NCI-H2227 (cell line): ENCODE measurements at regions not wholly inside any gene's neighbourhood (a gene's known extent, or its start where the extent isn't known, plus 50 kb on each side); places are given as distances from the start of the nearest gene placed in this dataset.

Experiments
- DNase-seq: peaks from one replicate; lab custom pipeline; 2025; ENCODE audit not compliant: unreplicated experiment; lab: John Stamatoyannopoulos, UW

DNA sequence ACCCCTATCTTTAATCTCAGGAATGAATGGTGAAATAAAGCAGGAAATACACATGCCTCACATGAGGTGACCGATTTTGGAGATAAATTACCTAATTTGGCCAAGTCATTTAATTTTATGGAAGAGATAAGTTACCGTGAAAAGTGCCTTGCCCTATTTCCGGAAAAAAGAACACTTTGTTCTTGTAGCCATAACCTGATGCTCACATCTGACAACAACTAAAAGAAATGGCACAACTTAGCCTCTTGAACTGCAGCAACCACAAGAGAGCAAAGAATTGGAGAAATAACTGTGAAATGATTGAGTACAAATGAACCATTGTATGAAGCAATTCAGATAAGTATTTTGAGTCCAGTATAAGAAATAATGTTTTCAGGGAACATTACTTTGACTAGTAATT lies 628.1 kb upstream of the TYRP1 start:
- DNase-seq = no peak

DNA sequence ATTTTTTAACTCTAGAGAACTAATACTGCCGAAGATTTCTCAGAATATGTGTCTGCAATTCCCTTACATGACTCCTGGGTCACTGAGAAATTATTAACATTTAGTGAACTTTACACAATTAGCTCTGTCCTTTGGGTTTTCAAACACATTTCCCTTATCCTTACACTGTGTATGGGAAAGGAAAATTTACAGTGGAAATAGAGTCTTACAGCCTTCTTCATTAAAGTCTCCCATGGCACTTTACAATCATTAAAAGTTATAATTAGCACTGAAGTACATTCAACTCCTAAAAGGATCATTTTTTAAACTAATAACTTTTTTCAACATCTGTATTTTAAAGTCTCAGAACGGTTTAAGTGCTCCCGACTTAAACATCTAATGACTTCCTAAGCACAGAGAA lies 627.5 kb upstream of the TYRP1 start:
- DNase-seq = no peak

DNA sequence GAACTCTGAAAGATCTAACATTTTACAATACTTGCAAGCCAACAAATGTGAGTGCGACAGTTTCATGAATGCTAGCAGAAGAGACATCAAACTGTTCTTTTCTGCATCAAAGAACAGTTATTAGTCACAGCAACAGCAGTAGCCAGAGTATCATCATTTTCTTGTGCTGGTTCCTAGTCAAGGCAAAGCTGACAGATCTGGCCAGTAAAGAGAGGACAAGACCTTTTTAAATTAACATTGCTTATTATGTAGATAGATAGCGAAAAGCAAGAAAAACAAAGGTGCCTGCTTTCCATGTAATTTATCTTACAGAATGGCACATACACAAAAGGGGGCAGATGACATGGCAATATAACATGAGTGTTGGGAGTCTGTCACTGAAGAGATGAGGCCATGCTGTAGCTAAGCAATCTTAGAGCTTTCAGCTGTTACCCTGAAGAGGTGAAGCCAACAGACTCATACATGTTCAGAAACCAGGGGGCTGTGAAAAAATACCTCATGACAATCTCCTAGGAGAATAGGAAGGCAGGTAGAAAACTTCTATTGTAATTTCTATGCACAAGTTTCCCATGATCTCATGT lies 626.6 kb upstream of the TYRP1 start:
- no peak for DNase-seq

DNA sequence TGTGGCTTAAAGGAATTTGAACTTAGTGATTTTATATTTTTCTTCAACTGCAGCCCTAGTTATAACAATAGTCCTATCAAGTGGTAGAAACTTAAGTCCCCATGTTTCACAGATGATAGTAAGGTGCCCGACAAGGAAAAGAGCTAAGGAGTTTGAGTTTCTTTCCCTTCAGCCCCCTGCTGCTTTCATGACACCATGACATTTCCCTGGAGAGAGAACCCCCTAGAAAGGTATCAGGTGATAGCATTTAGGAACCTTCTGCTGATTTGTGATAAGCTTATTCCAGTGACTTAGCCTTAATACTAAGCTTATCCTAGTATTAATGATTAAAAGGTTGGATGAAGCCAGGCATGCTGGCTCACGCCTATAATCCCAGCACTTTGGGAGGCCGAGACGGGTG lies 623.8 kb upstream of the TYRP1 start:
- no peak for DNase-seq

DNA sequence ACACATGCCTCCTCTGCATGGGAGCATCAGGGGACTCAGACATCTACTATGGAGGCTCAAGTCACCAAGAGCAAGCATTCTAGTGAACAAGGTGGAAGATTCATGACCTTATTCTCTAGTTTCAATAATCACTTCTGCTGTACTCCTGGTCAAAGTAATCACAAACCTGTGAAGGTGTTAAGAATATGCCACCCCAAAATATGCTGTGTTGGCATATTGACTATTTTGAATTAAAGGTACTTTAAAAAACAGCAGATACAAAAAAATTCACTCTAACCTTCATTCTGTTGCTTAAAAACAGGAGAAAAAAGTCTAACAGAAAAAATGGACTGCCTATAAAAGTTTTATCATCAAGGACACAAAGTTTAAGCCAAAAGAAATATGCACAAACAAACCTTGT lies 607.8 kb upstream of the TYRP1 start:
- no peak for DNase-seq

DNA sequence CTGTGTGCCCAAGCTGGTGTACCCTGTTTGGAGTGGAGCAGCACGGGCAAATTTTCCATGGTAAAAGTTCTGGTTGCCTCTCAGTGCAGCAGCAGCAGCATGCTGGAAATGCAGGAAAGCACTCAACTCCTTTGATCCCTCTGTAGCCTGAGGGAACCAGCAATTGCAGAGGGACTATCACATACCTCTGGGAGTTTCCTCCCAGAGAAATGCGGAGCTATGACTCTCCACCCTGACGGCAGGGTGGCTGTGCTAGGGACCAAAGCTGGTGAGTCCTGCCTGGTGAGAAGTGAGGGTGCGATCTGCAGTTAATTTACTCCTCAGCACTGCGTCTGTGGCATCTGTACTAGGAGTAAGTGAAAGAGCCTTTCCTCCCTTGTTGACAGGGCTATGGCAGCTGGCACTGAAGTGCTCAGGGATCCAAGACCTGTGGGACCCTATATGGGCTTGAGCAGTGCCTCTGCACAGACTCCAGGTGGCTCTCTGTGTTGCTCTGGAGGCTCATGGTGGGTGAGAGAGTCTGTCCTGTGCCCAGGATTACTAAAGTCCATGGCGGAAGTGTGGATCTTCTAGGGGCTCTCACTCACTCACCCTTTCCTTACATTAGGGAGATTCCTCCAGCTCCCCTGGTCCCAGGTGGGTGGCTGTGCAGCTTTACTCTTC lies 601.2 kb upstream of the TYRP1 start:
- DNase-seq = no peak

DNA sequence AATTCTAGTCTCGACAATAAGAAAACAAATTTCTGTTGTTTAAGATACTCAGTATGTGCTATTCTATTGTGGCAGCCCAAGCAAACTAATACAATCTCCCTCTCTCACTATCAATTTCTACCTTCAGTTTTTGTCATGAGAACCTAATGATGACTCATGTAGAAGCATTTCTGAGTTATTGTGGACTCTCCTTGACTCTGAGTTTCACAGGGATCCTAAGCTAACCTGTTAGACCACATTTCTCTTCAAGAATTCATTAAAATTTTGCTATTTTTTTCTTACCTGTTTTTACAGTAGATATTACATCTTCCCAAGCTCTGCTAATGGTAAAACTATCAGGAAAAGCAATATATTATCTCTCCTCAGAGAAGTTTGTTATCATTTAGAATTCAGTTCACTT lies 599.1 kb upstream of the TYRP1 start:
- DNase-seq = no peak

DNA sequence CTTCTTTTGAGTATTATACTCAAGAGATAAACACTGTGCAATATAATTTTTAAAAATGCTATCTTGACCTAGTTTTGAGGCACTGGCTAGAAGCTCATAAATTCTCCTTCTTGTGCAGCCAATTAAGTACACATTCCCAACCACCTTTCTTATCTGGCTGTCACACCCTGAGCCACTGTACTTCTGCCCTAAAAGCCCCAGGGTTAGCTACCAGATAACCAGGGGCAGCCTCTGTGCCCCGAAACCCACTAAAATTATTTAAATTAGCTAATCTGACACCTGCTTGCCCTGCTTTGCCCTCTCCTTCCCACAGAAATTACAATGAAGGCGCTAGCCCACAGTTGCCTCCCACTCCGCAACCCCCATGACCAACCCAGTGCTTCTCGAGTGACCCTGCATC lies 597.3 kb upstream of the TYRP1 start:
- no peak for DNase-seq

DNA sequence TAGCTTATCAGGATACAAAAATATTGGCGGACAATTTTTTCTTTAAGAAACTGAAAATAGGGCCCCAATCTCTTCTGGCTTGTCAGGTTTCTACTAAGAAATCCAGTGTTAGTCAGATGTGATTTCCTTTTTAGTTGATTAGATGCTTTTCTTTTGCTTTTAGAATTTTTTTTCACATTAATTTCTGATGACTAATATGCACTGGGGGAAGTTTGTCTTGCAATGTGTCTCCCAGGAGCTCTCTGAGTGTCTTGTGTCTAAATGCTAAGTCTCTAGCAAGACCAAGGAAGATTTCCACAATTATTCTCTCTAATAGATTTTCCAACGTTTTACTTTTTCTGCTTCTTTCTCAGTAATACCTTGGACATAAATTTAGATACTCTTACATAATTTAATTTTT lies 559.8 kb upstream of the TYRP1 start:
- no peak for DNase-seq

DNA sequence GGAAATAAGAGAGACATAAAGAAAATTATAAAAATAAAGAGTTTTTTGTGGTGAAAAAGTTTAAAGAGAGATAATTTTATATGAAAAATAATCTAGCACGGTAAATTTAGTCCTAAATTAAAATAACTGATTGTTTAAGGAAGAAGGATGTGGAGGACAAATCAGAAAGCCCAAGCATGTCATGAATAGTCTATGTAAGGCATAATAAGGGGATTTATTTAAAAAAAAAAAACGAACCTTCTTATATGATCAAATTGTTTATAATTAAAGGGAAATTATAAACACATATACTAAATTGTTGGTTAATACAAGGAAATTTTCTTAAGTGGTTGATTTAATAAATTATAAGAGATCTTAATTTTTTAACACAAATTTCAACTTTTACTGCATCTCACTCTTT lies 551.8 kb upstream of the TYRP1 start:
- DNase-seq = no peak

DNA sequence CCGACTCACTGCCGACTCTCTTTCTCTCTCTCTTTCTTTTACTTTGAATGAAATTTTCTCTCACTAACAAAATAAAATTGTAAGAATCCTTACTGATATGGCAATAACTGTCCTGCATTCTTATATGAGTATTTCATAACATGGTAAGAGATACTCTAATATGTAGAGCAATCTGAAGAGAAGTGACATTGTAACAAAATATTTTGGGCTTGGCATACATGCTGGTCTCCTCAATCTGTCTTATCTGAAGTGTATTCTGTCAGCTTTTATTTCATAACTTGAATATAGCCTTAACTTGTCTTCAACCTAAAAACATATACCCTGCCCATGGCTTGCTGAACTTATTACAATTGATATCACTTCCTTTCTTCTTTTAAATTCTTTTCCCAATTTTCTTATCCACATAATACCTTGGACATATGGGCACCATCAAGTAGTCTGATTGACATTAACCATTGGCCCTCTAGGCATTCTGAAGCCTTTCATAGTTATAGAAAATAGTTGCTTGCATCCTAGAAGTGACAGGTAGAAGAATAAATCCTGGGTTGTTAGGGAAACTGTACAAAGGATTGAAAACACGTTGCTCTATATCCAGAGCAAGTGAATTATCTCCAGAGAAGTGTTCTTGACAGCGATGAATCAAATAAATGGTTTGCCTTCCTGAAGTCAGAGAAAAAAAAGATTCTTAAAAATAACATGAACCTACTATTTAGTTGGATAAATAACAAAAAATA lies 537.6 kb upstream of the TYRP1 start:
- DNase-seq = no peak

DNA sequence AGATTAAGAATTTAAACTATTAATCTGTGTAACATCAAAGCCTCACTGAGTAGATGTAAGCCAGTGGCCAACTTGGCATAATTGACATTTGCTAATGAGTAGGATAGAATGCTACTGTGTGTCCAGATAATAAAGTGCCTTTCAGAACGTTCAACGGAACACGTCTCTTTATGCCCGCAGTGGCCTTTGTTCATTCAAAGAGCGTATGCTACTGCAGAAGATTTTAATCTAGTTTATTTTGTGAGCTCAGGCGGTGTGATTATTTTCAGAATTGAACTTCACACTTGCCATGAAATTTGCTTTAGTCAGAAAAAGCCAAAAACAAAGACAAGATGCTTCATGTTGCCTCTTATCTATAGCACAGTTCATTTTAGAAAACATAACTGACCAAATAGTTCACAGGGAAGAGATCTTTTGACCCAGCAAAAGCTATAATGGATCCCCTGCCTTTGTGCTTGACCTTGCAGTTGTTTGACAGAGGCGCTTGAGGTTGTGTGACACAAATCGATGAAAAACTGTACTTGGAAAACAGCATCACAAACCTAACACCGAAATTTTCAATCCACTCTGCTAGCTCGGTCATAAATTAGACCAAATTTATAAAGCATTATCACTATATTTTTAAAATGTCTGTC lies 530.9 kb upstream of the TYRP1 start:
- no peak for DNase-seq

DNA sequence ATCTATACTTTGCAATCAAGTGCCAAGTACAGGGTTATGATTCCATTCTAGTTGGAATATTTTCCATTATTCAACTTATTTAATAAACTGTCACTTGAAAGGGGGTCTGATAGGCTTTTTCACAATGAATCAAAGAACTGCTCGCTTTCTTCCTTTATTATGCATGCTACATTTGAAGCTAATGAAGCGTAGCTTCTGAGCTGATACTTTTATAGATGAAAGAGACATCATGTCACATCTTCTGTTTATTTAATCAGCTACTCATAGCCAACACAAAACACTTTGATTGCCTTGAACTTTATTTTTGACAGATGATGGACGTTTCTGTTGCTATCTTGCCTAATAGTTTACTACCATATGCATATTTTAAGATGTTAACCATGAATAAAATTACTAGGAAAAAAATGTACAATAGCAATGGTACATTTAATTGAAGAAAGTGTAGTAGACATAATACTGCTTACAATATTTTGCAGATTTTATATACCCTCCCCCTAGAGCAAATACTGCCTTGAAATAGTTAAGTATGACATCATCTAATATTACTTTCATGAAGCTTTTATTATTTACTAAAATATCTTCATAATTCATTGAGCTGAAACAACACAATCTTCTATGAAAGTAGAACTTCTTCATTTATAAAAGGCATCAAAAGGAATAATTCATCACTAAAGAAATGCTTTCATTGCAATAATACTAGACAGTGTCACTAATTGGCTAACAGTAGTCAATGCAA lies 529.3 kb upstream of the TYRP1 start:
- no peak for DNase-seq

DNA sequence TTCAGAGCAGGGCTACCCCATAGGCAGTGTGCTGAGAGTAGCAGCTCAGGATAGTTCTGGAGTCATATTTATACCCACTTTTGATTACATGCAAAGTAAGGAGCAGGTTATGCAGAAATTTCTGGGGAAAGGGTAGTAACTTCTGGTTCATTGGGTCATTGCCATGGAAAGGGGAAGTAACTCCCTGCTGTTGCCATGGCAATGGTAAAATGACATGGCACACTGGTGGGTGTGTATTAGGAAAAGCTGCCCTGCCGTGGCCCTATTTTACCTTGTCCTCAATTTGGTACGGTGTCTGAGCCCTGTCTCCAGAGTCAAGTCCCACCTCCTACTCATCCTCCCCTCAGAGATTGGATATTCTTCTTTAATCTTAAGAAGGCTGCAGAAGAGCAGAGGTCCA lies 526.7 kb upstream of the TYRP1 start:
- DNase-seq = no peak

DNA sequence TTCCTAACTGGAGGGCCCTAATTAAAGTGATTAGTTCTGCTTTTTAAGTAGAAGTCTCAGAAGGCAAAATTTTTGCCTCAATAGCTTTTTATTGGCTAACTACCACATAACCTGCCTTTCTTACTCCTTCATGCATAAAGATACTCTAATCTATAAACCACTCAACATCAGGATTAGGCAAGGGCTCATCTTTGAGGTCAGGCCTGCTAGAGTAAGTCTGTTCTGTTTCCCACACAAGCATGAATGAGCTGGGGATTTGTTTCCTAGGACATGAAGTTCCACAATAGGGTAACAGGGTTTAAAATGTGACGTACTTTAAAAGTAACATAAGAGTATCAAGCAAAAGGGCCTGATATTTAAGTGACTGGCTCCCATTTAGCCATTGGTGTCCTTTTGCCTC lies 522.7 kb upstream of the TYRP1 start:
- no peak for DNase-seq

DNA sequence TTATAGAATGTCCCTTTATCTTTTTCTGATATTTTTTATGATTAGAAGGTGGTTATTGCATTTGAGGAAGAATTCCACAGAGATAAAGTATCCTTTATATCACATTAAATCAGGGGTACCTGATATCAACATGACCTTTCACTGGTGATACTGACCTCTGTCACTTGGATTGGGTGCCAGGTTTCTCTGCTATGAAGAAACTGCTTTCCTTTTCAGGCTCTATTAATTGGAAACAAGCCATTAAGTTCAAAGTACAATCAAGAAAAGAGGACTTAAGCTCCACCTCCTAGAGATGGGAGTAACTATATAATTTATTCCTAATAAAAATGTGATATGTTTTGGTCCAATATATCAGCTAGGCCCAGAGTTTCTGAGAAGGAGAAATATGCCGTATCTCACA lies 514.6 kb upstream of the TYRP1 start:
- no peak for DNase-seq

DNA sequence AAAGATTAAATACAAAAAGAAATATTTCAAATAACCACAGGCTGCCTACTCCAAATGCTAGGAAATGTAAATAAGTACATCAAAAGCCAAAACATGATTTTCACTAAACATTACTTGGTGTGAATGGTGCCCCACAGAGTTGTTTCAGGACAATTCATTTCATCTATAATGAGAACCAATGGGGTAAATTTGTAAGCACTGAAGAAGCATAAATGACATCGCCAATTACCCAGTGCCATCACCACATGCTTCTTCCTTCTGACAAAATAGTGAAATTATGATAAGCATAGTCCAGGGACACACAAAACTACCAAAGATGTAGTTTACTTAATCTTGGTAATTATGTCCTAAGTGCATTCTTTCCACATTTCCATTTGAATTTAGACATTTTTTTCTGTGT lies 510.4 kb upstream of the TYRP1 start:
- no peak for DNase-seq

DNA sequence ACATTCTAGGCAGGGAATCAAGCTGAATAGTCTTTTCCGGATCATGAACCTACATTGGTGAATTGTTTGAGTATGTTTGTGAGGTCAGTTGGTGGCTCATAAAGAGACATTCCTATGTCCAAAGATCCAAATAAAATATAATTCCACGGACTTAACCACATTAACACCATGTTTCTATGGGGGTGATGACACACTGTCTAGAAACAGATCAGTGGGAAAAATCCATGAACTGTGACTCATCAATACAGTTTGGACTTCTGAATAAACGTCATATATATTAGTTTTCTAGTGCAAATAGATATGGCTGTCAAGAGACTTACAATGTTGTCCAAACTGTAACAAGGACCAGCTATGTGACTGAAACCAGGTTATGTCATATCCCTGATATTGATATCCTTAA lies 509.9 kb upstream of the TYRP1 start:
- DNase-seq = no peak

DNA sequence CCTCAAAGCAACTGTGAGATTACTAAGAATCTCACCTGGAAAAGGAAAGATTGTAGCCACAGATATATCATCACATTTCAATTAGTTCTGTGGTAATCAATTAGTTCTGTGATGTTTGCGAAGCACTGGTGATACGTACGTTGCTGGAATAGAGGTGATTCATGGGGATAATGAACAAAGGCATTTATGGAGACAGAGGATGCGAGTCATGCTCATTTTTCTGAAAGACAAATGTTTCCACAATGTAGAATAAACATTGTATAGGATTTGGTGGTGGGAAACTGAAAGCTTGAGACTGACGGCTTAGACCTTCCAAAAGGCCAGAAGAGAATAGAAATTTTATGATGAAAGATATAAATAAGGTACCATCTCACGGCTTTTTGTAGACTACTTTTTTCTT lies 507.3 kb upstream of the TYRP1 start:
- no peak for DNase-seq

DNA sequence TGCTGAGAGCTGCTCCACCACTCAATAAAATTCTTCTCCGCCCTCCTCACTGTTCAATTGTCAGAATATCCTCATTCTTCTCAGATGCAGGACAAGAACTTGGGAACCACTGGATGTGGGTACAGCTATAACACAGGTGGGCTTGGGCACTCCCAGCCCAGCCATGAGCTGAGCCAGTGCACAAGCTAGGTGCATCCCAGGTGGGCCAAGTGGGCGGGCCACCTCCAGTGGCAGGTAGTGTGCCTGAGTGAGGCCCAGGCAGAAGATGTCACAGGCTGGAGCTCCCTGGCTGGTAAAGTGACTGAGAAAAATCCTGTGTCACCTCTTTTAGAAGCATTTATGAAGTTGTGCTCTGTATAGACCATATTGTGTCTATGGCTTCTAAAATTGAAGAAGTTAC lies 501.6 kb upstream of the TYRP1 start:
- DNase-seq = no peak

DNA sequence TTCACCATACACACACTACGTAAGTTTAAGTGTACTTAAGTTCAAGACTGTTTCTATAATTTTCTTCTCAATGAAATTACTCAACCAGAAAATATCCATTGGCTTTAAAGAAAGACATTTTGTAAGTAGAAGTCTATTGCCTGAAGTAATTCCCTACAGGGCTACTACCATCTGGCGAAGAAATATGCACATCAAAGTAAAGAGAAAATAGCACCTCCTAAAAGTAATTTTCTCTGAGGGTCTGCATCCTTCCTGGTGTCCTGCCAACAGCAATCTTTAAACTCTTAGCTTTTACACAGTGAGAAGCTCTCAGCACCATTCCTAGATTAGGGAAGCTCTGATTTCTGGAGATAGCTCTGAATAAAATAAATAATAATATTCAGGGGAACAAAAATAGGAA lies 498.5 kb upstream of the TYRP1 start:
- DNase-seq = no peak

DNA sequence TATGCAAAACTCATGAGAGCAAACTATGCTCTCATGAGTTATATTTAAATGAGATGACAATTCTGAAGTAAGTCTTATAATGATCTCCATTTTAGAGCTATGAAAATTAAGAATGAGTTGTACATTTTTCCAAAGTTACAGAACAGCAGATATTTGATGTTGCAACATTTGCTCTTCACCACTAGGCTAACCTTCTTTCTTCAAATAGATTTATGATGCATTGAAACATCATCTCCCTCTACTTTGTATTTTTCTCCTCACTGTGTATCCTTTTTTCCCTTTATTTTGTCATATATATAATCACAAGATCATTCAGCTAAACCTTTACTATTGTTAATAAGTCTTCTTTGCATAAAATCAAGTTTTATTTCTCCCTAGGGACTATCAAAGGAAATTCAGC lies 497.7 kb upstream of the TYRP1 start:
- no peak for DNase-seq
